Amygdala (tissue), 56 donors: ENCODE measurements at regions not wholly inside any gene's neighbourhood (a gene's known extent, or its start where the extent isn't known, plus 50 kb on each side); places are given as distances from the start of the nearest gene placed in this dataset.

Source experiments
- DNase-seq, 56 donors: peaks; one replicate each; lab custom pipeline; 2025; lab: John Stamatoyannopoulos, UW

DNA sequence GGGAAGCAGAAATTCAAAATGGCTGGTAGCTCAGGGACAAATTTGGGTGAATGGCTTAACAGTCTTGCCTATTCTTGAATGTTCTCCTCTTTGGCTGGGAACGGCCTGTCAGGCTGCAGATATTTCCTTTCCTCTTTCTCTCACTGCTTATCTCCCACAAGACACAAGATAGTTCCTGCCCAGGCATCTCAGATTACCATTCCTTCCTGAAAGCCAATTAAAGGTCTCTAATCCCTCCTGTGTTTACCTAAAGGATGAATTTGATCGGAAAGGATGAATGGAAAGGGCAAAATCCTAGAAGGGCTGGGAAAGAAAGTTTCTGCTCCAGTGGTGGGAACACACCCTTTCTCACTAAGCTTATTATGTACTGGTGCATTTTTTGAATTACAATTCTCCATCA lies 95.9 kb upstream of the JAG1 start:
- DNase-seq: no peak

- no peak for DNase-seq
These were observed 97.0 kb upstream of the JAG1 start for GRCh38 chr20:10770753-10771152.

- DNase-seq: no peak
These were observed 97.8 kb upstream of the JAG1 start for GRCh38 chr20:10771435-10772140.

GRCh38 chr20:10774357-10774943 lies 100.7 kb upstream of the JAG1 start:
- no peak for DNase-seq

- no peak for DNase-seq
These were observed 103.9 kb upstream of the JAG1 start for GRCh38 chr20:10777710-10778109.

GRCh38 chr20:10779911-10780310 lies 106.1 kb upstream of the JAG1 start:
- no peak for DNase-seq

DNA sequence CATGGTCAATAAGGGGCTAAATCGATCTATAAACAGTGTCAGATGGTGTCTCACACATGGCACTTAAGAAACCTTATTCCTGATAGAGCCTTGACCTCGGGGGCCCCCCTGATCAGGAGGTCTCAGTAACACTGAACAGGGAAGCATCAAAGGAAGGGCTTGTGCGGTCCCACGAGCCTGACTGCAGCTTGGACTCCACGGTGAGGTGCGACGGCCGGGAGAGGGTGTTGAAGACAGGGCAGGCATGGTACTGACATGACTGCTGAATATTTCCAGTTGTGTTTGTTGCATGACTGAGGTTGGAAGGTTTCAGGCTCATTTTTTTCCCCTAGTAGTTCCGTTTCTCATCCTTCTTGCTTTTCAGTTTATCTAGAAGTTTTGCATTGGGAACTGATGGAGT lies 107.1 kb upstream of the JAG1 start:
- DNase-seq: no peak

GRCh38 chr20:10781526-10781925 lies 107.7 kb upstream of the JAG1 start:
- no peak for DNase-seq

- no peak for DNase-seq
These were observed 110.1 kb upstream of the JAG1 start for GRCh38 chr20:10783707-10784553.

DNA sequence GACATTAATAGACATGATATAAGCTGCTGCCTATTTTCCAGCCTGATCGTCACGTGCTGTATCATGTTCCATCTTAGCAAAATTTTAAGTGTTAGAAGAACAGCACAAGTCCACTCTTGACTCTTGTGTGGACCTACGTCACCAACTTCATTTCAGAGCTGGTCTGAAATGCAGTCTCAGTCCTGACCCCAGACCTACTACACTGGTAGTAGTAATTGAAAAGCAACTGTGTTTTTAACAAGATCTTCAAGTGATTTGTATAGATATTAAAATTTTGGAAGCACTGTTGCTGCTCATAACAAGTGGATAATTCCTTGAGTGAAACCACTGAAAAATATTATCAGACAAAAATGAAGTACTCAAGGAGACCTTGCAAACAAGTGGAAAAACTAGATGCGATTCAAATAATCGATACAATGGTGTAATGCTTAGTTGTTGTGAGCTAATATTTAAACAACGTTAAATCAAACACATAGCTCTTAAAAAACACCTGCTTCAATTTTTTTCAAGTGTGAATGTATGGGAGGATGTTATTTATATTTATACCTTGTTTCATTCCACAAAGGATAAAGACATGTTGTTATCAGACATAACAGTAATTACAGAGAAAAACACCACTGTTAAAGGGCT lies 110.9 kb upstream of the JAG1 start:
- no peak for DNase-seq

- DNase-seq: no peak
These were observed 112.9 kb upstream of the JAG1 start for GRCh38 chr20:10786678-10787077.

- DNase-seq: peak in 12 of 56 donors; percentile 3 to 55 (median 10)
These were observed 114.3 kb upstream of the JAG1 start for GRCh38 chr20:10788055-10788454.

GRCh38 chr20:10788877-10789276 lies 115.1 kb upstream of the JAG1 start:
- DNase-seq: no peak

- DNase-seq: no peak
These were observed 115.6 kb upstream of the JAG1 start for GRCh38 chr20:10789386-10789785.

DNA sequence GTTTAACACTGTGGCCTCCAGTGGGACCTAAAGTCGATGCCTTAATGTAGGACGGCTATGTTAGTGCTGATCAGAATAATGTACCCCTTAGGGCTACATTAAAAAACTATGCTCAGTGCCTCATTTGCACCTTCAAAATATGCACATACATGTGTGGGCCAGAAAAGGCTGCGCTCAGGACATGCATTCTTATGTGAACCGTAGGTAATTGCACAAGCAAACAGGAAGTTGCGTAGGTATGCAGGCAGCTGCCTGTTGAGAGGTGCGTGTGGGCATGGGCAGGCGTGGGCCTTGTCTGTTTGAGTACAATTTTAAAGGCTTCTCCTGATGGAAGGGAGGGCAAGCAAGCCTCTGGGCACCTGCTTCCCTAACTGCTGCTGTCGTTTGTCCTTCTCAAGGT lies 116.2 kb upstream of the JAG1 start:
- DNase-seq: no peak

DNA sequence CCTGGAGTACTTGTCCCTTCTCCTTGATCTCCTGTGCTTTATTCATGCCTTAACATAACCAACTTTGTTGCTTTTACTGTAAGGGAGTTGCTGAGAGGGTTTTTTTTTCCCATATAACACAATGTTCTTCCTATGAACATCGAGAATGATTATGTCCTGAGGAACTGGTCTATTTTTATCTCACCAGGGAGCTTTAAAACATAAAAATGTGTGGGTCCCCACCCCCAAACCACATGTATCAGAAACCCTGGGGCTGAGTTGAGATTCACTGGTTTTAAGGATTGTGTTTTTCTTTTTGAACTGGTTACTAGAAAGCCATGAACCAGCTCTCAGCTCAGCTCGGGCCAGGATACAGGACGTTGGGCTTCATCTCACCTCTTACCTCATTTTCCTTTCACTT lies 118.5 kb upstream of the JAG1 start:
- DNase-seq: no peak

DNA sequence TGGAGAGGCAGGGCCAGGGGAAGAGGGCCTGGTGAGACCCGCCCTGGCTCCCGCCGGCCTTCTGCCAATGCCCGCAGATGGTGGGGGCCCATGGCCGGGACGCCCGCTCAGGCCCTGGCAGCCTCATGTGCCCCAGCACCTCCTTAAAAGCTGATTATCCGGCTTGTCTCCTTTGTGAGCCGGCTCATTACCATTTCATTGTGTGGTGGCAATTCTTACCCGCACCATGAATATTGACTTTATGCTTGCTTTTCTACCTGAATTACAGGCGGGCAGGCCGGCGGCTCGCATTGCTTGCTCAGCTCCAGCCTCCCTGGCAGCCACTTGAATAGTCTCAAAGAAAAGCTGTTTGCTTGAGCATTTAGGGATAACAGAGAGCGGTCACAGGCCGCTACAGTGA lies 120.0 kb upstream of the JAG1 start:
- peak in 2 of 56 donors; percentile 2 to 4 for DNase-seq

DNA sequence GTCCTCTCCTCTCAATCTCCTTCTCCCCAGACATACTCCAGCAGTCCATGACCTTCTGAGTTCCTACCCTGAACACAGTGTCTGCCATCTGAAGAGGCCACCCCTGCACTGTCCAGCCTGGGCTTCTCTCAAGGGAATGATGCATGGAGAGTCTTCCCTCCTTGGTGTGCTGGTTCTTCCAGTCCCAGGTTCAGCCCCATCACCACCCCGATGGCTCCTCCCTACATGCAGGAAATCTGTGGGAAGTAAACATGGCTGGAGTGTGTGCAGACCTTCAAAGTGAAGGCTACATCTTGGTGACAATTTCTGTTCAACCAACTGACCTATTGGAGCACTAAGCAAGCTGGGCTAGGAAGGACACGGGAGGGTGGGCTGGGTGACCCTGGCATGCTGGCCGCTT lies 121.0 kb upstream of the JAG1 start:
- no peak for DNase-seq

DNA sequence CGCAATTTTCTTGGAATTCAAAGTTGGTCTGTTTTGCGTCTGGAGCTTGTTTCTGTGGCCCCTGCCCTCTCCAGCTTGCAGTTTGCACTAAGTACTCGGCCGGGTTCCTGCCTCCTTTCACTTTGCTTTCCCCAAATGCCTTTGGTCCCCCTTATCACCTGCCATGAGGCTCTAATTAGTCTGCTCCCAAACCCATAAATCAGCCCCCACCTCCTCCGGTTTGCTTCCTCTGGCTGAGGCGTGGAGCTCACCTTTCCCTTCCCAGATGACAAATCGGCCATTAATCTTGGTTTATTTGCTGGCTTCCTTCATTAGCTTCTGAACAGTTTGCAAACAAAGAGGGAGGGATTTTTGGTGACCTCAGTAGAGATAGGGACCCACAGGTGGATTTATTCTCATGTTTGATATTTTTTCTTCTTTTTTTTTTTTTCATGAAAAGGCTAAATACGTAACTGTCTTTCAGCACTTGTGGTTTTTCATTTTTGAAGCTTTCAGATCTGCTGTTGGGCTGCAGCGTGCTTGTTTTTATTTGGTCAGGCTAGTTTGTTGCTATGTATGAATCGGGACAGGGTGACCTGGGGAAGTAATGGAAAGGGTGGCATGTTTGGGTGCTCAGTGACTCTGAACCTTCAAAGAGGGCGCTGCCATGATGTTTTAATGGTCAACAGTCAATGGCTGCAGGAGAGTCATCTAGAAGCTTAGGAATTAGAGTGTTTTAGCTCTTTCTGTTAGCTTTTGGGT lies 121.7 kb upstream of the JAG1 start:
- no peak for DNase-seq

- no peak for DNase-seq
These were observed 125.0 kb upstream of the JAG1 start for GRCh38 chr20:10798811-10799210.

GRCh38 chr20:10799735-10800134 lies 125.9 kb upstream of the JAG1 start:
- DNase-seq: no peak
